GM19467 (cell line): ENCODE measurements at regions not wholly inside any gene's neighbourhood (a gene's known extent, or its start where the extent isn't known, plus 50 kb on each side); places are given as distances from the start of the nearest gene placed in this dataset.

ENCODE experiments used
- ATAC-seq: cut with Tn5 transposase; IDR thresholded peaks from one replicate; pipeline ENCODE4 v1.9.1; 2021; ENCODE audit warnings: mild to moderate bottlenecking, moderate library complexity; ENCODE audit not compliant: unreplicated experiment

GRCh38 chr1:55579332-55580001, 364.3 kb upstream of the USP24 start:
- ATAC-seq, result no peak

- no peak for ATAC-seq
Measured at GRCh38 chr1:55578646-55579045, 363.5 kb upstream of the USP24 start.

GRCh38 chr1:55575571-55576279, 360.6 kb upstream of the USP24 start:
- no peak for ATAC-seq

- no peak for ATAC-seq
Measured at GRCh38 chr1:55574691-55575225, 359.6 kb upstream of the USP24 start.

GRCh38 chr1:55572878-55573734, 357.9 kb upstream of the USP24 start:
- no peak for ATAC-seq

GRCh38 chr1:55571767-55572166, 356.6 kb upstream of the USP24 start:
- ATAC-seq, result no peak

GRCh38 chr1:55569417-55569816, 354.3 kb upstream of the USP24 start:
- ATAC-seq, result no peak

- no peak for ATAC-seq
Measured at GRCh38 chr1:55568732-55569131, 353.6 kb upstream of the USP24 start.

- ATAC-seq, result no peak
Measured at GRCh38 chr1:55560266-55560665, 345.1 kb upstream of the USP24 start.

GRCh38 chr1:55559842-55560241, 344.7 kb upstream of the USP24 start:
- no peak for ATAC-seq

- ATAC-seq, result no peak
Measured at GRCh38 chr1:55559161-55559611, 344.0 kb upstream of the USP24 start.

- no peak for ATAC-seq
Measured at GRCh38 chr1:55558515-55558914, 343.4 kb upstream of the USP24 start.

- ATAC-seq, result no peak
Measured at GRCh38 chr1:55555956-55556725, 341.0 kb upstream of the USP24 start.

GRCh38 chr1:55554611-55555010, 339.4 kb upstream of the USP24 start:
- no peak for ATAC-seq

- ATAC-seq, result no peak
Measured at GRCh38 chr1:55552636-55553035, 337.5 kb upstream of the USP24 start.

GRCh38 chr1:55547405-55547804, 332.2 kb upstream of the USP24 start:
- no peak for ATAC-seq

- ATAC-seq, result no peak
Measured at GRCh38 chr1:55546553-55546952, 331.4 kb upstream of the USP24 start.

GRCh38 chr1:55544826-55545225, 329.7 kb upstream of the USP24 start:
- no peak for ATAC-seq

GRCh38 chr1:55542901-55543504, 327.8 kb upstream of the USP24 start:
- no peak for ATAC-seq

- ATAC-seq, result no peak
Measured at GRCh38 chr1:55541296-55541695, 326.1 kb upstream of the USP24 start.
